Fibroblast of pulmonary artery (primary cell): ENCODE measurements at regions not wholly inside any gene's neighbourhood (a gene's known extent, or its start where the extent isn't known, plus 50 kb on each side); places are given as distances from the start of the nearest gene placed in this dataset.
A peak's percentile ranks its signal among the peaks of the same experiment; 100 is the strongest.

Experiments
- DNase-seq: peaks from one replicate; pipeline ENCODE4 v3.0.0-alpha.2; 2010; ENCODE audit warnings: low read depth
- H3K4me3 ChIP-seq: replicated peaks from 2 replicates; pipeline ENCODE4 v1.5.1; 2011; ENCODE audit warnings: low read depth, mild to moderate bottlenecking, control low read depth, low read length, moderate library complexity
- TF ChIP-seq, protein P1 (sequence below): IDR thresholded peaks from 2 replicates; pipeline ENCODE4 v1.5.1; 2011; ENCODE audit warnings: mild to moderate bottlenecking, control low read depth, low read length, inconsistent platforms; ENCODE audit errors: missing control alignments

DNA sequence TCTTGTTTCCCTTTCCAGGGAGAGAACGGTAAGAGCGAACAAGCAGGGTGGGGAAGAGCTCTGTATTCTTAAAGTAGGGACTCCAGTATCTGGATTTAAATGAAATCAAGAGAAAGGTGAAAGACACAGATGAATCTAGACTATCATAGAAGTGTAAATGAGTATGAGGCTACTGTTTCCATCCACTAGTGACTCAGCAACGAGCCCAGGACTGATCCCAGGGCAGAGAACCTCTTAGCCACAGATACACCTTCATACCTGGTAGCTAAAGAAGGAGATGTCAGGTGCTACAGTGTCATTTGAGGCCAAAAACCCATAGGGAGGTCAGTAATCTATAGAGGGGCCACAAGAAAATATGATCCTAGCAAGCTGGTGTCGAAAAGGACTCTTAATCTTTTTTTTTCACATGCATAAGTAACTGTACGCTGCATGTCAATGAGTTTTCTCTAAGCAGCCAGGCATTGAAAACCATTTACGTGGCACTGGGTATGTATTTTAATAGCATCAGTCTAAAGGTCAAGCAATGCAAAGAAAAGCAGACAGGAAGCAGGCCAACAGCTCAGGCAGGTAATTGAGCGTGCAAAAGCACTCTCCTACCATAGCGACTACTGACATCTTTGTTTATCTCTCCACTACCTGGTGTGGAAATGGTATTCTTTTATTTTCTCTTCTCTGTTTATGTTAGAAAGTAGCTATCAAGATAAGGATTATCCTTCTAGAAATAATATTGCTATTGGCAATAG, 91.5 kb upstream of the EGR2 start:
- no peak for DNase-seq
- TF ChIP-seq, protein P1, sequence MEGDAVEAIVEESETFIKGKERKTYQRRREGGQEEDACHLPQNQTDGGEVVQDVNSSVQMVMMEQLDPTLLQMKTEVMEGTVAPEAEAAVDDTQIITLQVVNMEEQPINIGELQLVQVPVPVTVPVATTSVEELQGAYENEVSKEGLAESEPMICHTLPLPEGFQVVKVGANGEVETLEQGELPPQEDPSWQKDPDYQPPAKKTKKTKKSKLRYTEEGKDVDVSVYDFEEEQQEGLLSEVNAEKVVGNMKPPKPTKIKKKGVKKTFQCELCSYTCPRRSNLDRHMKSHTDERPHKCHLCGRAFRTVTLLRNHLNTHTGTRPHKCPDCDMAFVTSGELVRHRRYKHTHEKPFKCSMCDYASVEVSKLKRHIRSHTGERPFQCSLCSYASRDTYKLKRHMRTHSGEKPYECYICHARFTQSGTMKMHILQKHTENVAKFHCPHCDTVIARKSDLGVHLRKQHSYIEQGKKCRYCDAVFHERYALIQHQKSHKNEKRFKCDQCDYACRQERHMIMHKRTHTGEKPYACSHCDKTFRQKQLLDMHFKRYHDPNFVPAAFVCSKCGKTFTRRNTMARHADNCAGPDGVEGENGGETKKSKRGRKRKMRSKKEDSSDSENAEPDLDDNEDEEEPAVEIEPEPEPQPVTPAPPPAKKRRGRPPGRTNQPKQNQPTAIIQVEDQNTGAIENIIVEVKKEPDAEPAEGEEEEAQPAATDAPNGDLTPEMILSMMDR, result no peak
- H3K4me3 ChIP-seq, result no peak overlapping the region

DNA sequence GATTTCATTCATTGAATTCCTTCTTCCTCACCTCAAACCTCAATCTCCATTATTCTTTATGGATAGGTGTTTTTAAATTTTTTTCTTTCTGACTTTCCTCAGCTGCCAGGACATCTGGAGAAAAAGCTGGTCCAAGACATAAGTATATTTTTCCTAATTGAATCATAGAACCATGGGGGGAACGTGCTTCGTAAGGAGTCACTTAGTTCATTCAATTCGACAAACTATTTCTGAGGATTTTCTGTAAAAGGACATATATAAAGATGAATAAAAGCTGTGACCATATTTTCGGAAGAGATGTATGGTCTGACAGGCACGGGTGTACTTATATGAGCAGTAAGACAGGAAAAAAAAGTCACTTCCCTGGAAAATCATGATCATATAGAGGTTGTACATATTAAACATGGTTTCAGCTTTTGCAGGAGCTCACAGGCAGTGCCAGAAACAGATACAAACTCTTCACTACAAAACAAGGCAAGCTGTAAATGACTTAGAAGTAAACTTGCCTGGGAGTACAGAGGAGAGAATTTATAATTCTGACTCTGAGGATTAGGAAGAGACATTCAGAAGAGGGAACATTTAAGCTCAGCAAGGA, 88.2 kb upstream of the EGR2 start:
- TF ChIP-seq, protein P1, result no peak
- H3K4me3 ChIP-seq, result no peak overlapping the region
- DNase-seq, result no peak

DNA sequence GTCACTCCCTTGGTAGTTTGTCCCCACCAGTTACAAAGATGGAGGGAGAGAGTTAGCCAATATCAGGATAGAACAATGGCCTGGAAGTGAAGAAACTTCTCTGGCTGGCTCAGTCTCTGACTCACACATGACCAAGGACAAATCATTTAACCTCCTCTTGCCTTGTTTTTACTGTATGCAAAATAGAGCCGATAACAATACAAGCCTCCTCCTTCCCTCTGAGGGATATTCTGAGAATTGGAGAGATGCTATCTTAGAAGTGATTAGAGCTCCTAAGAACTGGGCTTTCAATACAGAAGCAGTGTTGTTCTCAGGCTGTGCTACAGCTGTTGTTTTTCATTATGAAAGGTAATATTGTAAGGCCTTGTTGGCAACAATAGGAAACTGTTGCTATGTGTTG, 87.7 kb upstream of the EGR2 start:
- TF ChIP-seq, protein P1, result no peak
- H3K4me3 ChIP-seq, result no peak overlapping the region
- peak; percentile 98 for DNase-seq

DNA sequence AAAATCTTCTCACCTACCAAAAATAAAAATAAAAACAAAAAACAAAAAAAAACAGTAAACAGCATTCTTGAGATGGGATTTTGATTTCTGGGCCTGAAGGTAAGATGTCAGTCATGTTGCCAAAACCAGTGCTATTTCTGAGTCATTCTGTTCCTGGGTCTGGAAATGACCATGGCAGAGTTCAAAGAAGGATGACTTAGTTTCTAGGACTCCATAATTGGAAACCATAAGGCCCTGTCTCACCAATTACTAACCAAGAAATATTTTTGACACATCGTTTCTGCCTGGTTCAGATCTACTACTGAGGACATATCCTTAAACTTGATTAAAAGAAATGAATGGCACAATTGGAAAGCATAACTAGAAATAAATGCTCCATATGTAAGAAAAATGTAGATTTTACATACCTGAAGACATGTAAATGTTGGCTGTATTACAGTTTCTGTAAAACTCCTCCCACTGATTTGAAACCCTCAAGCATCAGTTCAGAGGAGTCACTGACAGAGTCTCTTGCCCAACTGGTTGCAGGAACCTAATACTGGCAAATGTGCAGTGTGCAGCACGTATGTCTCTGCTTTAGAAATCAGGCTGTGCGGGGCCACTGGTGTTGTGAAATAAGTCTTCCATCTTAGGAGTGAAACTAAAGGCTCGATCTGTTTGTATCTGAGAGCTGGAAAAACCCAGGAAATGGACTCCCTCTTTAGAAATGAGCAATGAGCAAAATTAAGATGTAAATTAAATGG, 84.8 kb upstream of the EGR2 start:
- TF ChIP-seq, protein P1, result no peak
- no peak for DNase-seq
- no peak overlapping the region for H3K4me3 ChIP-seq

DNA sequence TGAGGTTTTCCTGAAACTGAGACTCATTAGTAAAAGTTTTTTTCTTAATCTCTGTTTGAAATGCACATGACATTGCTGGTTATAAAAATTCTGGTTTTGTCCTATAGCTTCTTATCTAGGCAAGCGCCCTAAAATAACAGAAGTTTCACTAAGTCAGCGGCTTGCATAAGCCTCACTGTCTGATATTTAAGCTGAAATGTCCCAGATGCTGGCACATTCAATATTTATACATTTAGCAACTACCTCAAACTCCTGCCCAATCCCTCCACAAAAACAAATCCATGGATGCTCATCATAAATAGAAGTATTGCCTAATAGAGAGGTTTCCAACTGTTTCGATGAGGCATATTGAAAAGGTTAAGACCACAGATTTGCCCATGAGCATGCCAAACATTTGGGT, 83.1 kb upstream of the EGR2 start:
- DNase-seq, result peak; percentile 91
- no peak overlapping the region for H3K4me3 ChIP-seq
- TF ChIP-seq, protein P1, result no peak

DNA sequence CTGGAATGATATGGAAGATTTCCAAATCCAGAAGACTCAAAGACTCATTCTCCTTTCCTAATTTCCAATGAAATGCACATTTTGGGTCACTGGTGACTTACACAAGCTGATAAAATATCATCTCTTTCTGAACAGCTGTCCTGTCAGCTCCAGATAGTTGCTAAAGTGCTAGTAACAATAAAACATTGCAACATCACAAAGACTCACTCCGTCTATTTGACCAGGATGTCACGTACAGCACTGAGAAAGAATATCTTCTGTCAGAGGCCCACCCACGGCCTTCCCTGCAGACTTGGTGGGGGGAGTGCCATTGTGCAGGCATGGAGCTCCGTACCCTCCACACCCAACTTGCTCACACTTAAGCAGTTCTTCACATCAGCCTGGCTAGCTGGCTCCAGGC, 78.9 kb upstream of the EGR2 start:
- DNase-seq, result peak; percentile 95
- no peak overlapping the region for H3K4me3 ChIP-seq
- TF ChIP-seq, protein P1, result no peak
